ENCODE measurements at regions not wholly inside any gene's neighbourhood (a gene's known extent, or its start where the extent isn't known, plus 50 kb on each side); places are given as distances from the start of the nearest gene placed in this dataset.

DNA sequence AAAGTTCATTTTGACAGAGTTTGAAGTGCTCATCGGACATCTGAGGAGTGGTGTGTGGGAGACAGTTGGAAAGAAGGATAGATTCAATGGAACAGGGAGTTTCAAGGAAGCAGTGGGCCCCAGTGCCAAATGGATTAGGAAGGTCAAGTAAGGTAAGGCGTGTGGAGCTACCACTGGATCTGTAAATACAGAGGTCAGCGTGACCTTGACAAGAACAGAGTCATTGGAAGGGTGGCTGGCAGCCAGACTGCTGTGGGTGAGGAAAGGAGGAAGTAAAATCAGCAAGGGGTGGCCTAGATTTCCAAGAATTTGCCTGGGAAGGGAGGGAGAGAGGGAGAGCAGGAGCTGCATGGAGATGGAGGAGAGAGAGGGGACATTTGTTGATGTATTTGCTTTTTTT, 68.2 kb upstream of the IGF1 start:
- Histone ChIP-seq H3K27ac (ENCODE audit: insufficient read depth, low read depth, low read length) (no peak overlapping the region), H3K4me1 (ENCODE audit: control insufficient read depth, extremely low read depth, insufficient read depth, low read length) (no peaks in the 10 kb centered on the region), H3K27me3 (ENCODE audit: control insufficient read depth in 2 of 2, insufficient read depth in 2 of 2, low read length in 2 of 2) (no peaks in the 10 kb centered on the region), H3K9ac (replicated peaks; ENCODE audit: extremely low read depth, insufficient read depth, low read length) (no peak overlapping the region), H3K4me2 (ENCODE audit: insufficient read depth, low read length) (no peak overlapping the region), H4K20me1 (replicated peaks; ENCODE audit: control insufficient read depth, extremely low read depth, insufficient read depth, low read length) (no peaks in the 10 kb centered on the region), H3K79me2 (ENCODE audit: control insufficient read depth, insufficient read depth, low read length) (no peaks in the 10 kb centered on the region), H3K36me3 (ENCODE audit: control insufficient read depth in 2 of 2, extremely low read depth in 1 of 2, insufficient read depth in 2 of 2, low read length in 2 of 2) (no peaks in the 10 kb centered on the region), H3K4me3 (replicated peaks in 1 of 3; ENCODE audit: insufficient read depth in 1 of 3, low read depth in 1 of 3, low read length in 3 of 3) (no peak overlapping the region), H3K9me3 (replicated peaks; ENCODE audit: control insufficient read depth, insufficient read depth, low read length) (no peaks in the 10 kb centered on the region), H3K9me1 (replicated peaks; ENCODE audit: control insufficient read depth, extremely low read depth, insufficient read depth, low read length) (no peaks in the 10 kb centered on the region), H2AFZ (ENCODE audit: low read depth, low read length) (no peak overlapping the region)
- intact Hi-C loops (cut with micrococcal nuclease) (no loop called here), dilution Hi-C loops (cut with MboI; ENCODE audit: extremely low pct_ligation_motif_present, low sequenced_read_pairs) (no loop called here)
- FAIRE-seq (no peak), DNase-seq (ENCODE audit: low read depth, low spot score) (no peak)
- CTCF ChIA-PET = no interaction called here
- BruUV-seq (replicated peaks) = no TSS peak
- POLR2A ChIA-PET = no interaction called here
- no peak for TF ChIP-seq JUN (IDR thresholded peaks at IDR 0.05; ENCODE audit: borderline replicate concordance, insufficient read depth, insufficient read length, low read depth)

DNA sequence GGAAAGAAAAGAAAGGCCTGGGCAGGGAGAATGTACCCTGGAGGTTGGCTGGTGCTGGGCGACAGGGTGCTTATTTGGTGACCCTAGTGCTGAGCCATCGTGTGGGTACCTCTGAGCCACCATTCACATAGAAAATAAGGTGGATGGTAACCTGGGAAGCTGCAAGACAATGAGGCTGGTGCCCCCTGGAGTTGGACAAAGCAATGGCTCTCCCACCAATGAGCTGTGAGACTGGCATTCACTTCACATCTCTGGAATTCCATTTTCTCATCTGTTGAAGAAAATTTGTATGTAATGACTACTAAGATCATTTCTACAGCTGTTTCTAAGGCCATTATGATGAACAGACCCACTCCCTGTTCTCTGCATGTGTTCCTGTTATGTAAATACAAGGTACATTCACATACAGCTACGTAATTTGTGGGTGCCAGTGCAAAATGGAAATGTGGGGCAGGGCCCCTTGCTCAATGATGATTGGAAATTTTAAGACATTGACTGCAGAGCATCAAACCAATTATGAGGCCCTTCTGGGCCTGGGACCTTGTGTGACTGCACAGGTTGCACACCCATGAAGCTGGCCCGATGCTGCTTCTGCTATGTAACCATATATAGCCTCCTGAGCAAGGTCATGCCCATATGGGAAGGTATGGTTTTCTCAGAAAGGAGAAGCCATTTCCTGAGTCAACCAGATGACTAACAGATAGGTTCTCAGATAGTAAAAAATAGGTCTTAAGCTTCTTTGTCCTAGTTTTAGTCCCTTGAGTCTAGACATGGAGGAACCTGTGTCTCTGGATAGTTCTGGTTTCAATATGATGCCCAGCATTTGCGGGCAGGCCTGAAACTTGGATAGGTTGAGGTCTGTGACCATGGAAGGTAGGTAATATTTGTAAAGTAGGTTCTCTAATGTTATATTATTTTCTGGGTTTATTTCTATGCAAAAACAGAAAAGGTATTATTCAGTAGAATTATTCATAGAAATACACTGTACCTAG, 63.4 kb upstream of the IGF1 start:
- dilution Hi-C loops (cut with MboI; ENCODE audit: extremely low pct_ligation_motif_present, low sequenced_read_pairs) (no loop called here), intact Hi-C loops (cut with micrococcal nuclease) (no loop called here)
- no peaks in the 10 kb centered on the region for H3K9me1 ChIP-seq (replicated peaks; ENCODE audit: control insufficient read depth, extremely low read depth, insufficient read depth, low read length)
- TF ChIP-seq POLR2A (IDR thresholded peaks at IDR 0.05; ENCODE audit: low read depth, low read length) (no peak), JUN (IDR thresholded peaks at IDR 0.05; ENCODE audit: borderline replicate concordance, insufficient read depth, insufficient read length, low read depth) (no peak), GATA2 (IDR thresholded peaks at IDR 0.05; ENCODE audit: insufficient read depth, insufficient read length, low read depth, low read length) (no peak), EZH2 (IDR thresholded peaks at IDR 0.05; ENCODE audit: borderline replicate concordance, low read depth, low read length, severe bottlenecking) (no peak), POLR2AphosphoS5 (IDR thresholded peaks at IDR 0.05; ENCODE audit: insufficient read depth, low read depth, low read length) (no peak), FOS (IDR thresholded peaks at IDR 0.05; ENCODE audit: borderline replicate concordance, insufficient read depth, low read length) (no peak), MYC (IDR thresholded peaks at IDR 0.05; ENCODE audit: low read depth, low read length) (no peak)
- TF ChIP-seq, protein P1, sequence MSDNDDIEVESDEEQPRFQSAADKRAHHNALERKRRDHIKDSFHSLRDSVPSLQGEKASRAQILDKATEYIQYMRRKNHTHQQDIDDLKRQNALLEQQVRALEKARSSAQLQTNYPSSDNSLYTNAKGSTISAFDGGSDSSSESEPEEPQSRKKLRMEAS (IDR thresholded peaks at IDR 0.05; ENCODE audit: insufficient read depth, insufficient read length) = no peak
- TF ChIP-seq, protein P2, sequence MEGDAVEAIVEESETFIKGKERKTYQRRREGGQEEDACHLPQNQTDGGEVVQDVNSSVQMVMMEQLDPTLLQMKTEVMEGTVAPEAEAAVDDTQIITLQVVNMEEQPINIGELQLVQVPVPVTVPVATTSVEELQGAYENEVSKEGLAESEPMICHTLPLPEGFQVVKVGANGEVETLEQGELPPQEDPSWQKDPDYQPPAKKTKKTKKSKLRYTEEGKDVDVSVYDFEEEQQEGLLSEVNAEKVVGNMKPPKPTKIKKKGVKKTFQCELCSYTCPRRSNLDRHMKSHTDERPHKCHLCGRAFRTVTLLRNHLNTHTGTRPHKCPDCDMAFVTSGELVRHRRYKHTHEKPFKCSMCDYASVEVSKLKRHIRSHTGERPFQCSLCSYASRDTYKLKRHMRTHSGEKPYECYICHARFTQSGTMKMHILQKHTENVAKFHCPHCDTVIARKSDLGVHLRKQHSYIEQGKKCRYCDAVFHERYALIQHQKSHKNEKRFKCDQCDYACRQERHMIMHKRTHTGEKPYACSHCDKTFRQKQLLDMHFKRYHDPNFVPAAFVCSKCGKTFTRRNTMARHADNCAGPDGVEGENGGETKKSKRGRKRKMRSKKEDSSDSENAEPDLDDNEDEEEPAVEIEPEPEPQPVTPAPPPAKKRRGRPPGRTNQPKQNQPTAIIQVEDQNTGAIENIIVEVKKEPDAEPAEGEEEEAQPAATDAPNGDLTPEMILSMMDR (IDR thresholded peaks at IDR 0.05; ENCODE audit: extremely low read depth in 1 of 2, insufficient read depth in 1 of 2, low read depth in 1 of 2, low read length in 2 of 2) = no peak
- H3K9me3 ChIP-seq (replicated peaks; ENCODE audit: control insufficient read depth, insufficient read depth, low read length) = no peaks in the 10 kb centered on the region
- POLR2A ChIA-PET = no interaction called here
- H3K9ac ChIP-seq (replicated peaks; ENCODE audit: extremely low read depth, insufficient read depth, low read length) = no peak overlapping the region
- no peaks in the 10 kb centered on the region for H3K27me3 ChIP-seq (ENCODE audit: control insufficient read depth in 2 of 2, insufficient read depth in 2 of 2, low read length in 2 of 2)
- no peak overlapping the region for H3K27ac ChIP-seq (ENCODE audit: insufficient read depth, low read depth, low read length)
- H2AFZ ChIP-seq (ENCODE audit: low read depth, low read length) = no peak overlapping the region
- no peak overlapping the region for H3K4me2 ChIP-seq (ENCODE audit: insufficient read depth, low read length)
- no peaks in the 10 kb centered on the region for H3K79me2 ChIP-seq (ENCODE audit: control insufficient read depth, insufficient read depth, low read length)
- H4K20me1 ChIP-seq (replicated peaks; ENCODE audit: control insufficient read depth, extremely low read depth, insufficient read depth, low read length) = no peaks in the 10 kb centered on the region
- no peaks in the 10 kb centered on the region for H3K4me1 ChIP-seq (ENCODE audit: control insufficient read depth, extremely low read depth, insufficient read depth, low read length)
- CTCF ChIA-PET = no interaction called here
- no peak for DNase-seq (ENCODE audit: low read depth, low spot score)
- BruUV-seq (replicated peaks) = no TSS peak
- H3K36me3 ChIP-seq (ENCODE audit: control insufficient read depth in 2 of 2, extremely low read depth in 1 of 2, insufficient read depth in 2 of 2, low read length in 2 of 2) = no peaks in the 10 kb centered on the region
- no peak overlapping the region for H3K4me3 ChIP-seq (replicated peaks in 1 of 3; ENCODE audit: insufficient read depth in 1 of 3, low read depth in 1 of 3, low read length in 3 of 3)
- FAIRE-seq = no peak

Measured in endothelial cell of umbilical vein (primary cell).